Superior temporal gyrus (tissue), 1 donor: ENCODE measurements at regions not wholly inside any gene's neighbourhood (a gene's known extent, or its start where the extent isn't known, plus 50 kb on each side); places are given as distances from the start of the nearest gene placed in this dataset.
A peak's percentile ranks its signal among the peaks of the same experiment; 100 is the strongest.

Experiments used
- DNase-seq: peaks from one replicate; pipeline ENCODE4 v3.0.0-alpha.2; 2016; ENCODE audit errors: extremely low spot score

GRCh38 chr18:29084120-29084519 lies 907.2 kb upstream of the CDH2 start:
- DNase-seq, result no peak

- DNase-seq, result no peak
Measured at GRCh38 chr18:29083545-29083944, 906.6 kb upstream of the CDH2 start.

DNA sequence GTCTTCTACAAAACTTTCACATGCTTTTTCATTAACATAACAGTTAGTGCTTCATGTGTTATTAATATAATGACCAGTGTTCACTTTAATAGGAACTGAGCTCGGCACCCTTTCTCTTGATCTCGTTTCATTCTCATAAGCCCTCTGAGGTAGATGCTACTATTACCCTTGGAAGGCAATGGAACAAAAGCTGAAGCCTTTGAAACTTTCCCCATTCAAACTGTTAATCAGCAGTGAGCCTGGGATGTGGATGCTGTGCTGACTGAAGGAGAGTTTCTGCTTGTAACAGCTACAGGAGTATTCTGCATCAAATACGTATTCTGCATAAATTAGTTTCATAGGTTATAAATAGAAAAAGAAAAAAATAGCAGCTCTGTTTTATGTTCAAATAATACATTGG lies 904.0 kb upstream of the CDH2 start:
- no peak for DNase-seq

DNA sequence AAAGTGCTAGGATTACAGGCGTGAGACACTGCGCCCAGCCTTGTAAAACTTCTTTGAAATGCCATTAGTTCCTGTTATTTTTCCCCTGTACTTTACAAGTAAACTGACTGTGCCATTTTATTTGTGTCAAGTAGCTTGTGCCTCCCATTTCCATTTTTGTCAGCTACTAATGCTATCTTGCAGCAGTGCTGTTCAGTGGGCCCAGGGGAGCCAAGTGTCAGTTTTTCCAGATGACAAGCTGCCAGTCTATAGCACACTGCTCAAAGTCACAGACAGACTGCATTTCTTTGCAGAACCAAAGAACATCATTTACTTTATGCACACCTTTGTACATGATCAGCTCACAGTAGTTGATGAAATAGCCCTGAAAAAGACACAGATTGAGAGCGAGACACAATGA lies 901.3 kb upstream of the CDH2 start:
- DNase-seq, result no peak

- no peak for DNase-seq
Measured at GRCh38 chr18:29077344-29077743, 900.4 kb upstream of the CDH2 start.

- DNase-seq, result no peak
Measured at GRCh38 chr18:29076645-29077044, 899.7 kb upstream of the CDH2 start.

GRCh38 chr18:29074147-29074546 lies 897.2 kb upstream of the CDH2 start:
- DNase-seq, result no peak

DNA sequence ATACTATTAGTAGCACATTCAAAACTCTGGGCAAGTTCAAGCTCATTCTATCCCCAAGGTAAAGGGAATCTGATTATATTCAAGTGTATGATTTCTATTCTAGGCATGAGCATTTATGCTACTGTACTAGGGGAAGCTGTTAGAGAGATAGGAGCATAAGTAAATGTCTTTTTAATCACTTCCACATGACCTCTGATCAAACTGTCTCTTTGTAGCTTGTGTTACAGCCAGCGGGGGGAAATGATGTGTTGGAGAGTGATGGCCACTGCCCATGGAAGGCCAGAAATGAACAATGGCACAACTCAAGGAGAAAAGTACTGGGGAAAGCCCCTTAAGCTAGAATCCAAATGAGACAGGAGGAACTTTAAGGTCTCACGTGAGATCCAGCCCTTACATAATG lies 894.9 kb upstream of the CDH2 start:
- no peak for DNase-seq

- no peak for DNase-seq
Measured at GRCh38 chr18:29063346-29063745, 886.4 kb upstream of the CDH2 start.

- no peak for DNase-seq
Measured at GRCh38 chr18:29062921-29063320, 886.0 kb upstream of the CDH2 start.

GRCh38 chr18:29060349-29060748 lies 883.4 kb upstream of the CDH2 start:
- no peak for DNase-seq

- DNase-seq, result no peak
Measured at GRCh38 chr18:29057703-29058102, 880.8 kb upstream of the CDH2 start.

- no peak for DNase-seq
Measured at GRCh38 chr18:29056800-29057199, 879.9 kb upstream of the CDH2 start.

DNA sequence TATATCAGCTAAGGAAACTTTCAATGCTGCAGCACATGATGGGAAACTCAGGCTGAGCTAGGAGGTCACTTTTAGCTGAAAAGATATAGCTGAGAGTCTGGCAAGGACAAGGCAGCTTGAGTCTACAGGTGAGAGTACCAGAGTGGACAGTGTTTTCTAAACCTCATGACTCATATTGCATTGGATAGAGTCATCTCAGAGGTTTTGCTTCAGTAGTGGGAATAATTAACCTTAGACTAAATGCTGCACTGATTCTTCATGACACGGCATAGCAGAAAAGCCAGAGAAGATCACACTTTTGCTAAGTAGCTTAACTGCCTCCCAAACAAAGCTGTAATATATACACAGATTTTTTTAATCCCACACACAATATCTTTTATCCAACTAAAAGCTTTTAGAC lies 865.0 kb upstream of the CDH2 start:
- no peak for DNase-seq

GRCh38 chr18:29034113-29034856 lies 857.4 kb upstream of the CDH2 start:
- DNase-seq, result no peak

- DNase-seq, result peak; percentile 64
Measured at GRCh38 chr18:29028560-29028959, 851.6 kb upstream of the CDH2 start.

DNA sequence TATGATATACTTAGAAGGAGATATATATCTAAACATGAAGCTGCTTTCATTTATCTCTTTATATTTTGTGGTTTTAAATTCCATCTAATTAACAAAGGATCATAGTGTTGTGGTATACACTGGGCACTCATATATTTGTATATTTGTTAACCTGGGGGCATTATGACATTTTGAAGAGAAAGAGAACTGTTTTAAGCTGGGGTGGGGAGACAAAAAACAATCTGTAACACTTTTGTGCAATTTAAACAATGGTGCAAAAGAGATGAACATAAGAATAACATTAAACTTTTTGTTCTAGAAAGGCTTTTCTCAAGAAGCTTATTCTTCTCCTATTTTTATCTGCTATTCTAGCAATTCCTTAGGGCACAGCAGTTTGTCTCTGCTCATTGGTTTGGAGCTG lies 842.0 kb upstream of the CDH2 start:
- DNase-seq, result no peak

DNA sequence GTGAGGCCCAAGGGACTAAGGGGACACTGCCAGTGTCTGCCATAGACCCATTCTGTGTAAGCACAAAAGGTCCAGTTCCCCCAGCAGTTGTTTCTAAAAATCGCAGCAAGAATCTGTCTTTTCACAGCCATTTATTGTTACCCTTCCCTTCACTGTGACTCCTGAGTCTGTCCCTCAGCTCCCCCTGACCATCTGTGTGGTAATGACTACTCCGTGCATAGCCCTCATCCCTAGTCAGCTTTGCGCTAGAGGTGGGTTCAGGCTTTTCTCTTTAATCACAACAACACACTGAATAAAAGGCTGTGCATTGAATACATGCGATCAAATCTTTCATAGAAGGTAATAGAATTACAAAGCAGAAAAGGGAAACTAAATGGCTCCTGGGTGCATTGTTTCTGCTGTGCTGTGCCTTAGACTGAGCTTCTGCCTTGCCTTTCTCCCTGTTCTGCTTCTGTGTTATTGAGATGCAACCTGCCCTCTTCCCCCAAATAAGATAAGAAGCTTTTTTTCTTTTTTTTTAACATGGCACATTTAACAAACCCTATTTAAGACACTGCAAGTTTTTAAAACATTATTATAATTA lies 836.0 kb upstream of the CDH2 start:
- no peak for DNase-seq

DNA sequence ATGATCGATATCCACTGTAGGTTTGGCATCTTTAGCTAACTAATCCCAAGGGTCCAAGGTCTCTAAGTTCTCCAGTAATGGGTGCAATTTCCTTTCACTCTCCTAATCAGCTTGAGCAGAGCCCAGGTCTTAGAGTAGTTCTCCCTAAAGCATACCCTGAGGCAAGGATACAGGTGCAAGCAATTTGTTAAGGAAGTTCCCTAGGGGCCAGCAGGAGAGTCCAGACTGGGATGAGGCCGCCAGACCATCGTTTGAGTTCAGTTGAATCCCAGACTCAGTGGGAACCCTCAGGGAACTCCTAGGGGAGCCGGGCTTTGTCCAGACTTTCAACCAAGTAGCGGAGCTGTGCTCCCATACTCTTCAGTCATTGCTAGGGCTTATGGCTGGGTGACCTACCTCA lies 835.4 kb upstream of the CDH2 start:
- no peak for DNase-seq

GRCh38 chr18:29009250-29009803 lies 832.4 kb upstream of the CDH2 start:
- no peak for DNase-seq

- no peak for DNase-seq
Measured at GRCh38 chr18:29008809-29009208, 831.9 kb upstream of the CDH2 start.

GRCh38 chr18:29007986-29008654 lies 831.2 kb upstream of the CDH2 start:
- DNase-seq, result no peak

DNA sequence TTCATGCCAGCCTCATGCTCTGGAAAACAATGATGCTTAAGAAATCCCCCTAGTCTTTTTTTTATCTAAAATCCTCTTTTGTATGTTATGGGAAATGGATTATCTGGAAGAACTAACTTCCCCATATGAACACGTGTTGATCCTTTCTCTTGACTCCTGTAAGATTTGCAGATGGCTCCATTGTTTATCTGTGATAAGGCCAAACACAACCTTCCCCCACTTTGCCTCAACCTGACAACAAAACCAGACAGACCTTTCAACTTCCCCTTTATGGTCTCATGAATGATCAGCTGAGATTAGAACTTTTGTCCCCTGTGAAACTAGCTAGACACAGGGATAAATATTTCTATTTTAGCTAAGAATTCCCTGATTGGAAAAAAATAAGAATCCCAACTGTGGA lies 828.0 kb upstream of the CDH2 start:
- no peak for DNase-seq
